MM.1S (cell line): ENCODE measurements at regions not wholly inside any gene's neighbourhood (a gene's known extent, or its start where the extent isn't known, plus 50 kb on each side); places are given as distances from the start of the nearest gene placed in this dataset.
"Not testable (repeated sequence)": the region's sequence is repeated elsewhere in the genome, so short reads cannot be mapped to it uniquely, and the experiment has no call there.

ENCODE experiments used
- DNase-seq: peaks from one replicate; pipeline ENCODE4 v3.0.0-alpha.2; 2015
- H2AFZ ChIP-seq: fragments of 300-600 bp; sonication (generic); 2 replicates; pipeline ENCODE4 v1.6.0; 2016; ENCODE audit warnings: antibody characterized with exemption, low read length
- H3F3A ChIP-seq: fragments of 300-600 bp; sonication (generic); 2 replicates; pipeline ENCODE4 v1.6.1; 2016; ENCODE audit warnings: mild to moderate bottlenecking, antibody characterized with exemption, low read length, moderate library complexity, mixed read lengths; ENCODE audit not compliant: insufficient read depth
- H3K27ac ChIP-seq: fragments of 300-600 bp; sonication (generic); 2 replicates; pipeline ENCODE4 v1.5.1; 2016; ENCODE audit warnings: mild to moderate bottlenecking, low read length
- H3K27me3 ChIP-seq: fragments of 300-600 bp; sonication (generic); replicated peaks from 2 replicates; pipeline ENCODE4 v1.6.0; 2016; ENCODE audit warnings: low read length; ENCODE audit not compliant: insufficient read depth
- H3K36me3 ChIP-seq: fragments of 300-600 bp; sonication (generic); replicated peaks from 2 replicates; pipeline ENCODE4 v1.6.1; 2016; ENCODE audit warnings: mild to moderate bottlenecking, low read length, mixed read lengths; ENCODE audit not compliant: insufficient read depth
- H3K4me1 ChIP-seq: fragments of 300-600 bp; sonication (generic); 2 replicates; pipeline ENCODE4 v1.6.1; 2016; ENCODE audit warnings: low read length, mixed read lengths
- H3K4me2 ChIP-seq: fragments of 300-600 bp; sonication (generic); 2 replicates; pipeline ENCODE4 v1.6.0; 2016; ENCODE audit warnings: low read depth, low read length
- H3K4me3 ChIP-seq: fragments of 300-600 bp; sonication (generic); 2 replicates; pipeline ENCODE4 v1.5.1; 2016; ENCODE audit warnings: low read length, mixed read lengths
- H3K79me2 ChIP-seq: fragments of 300-600 bp; sonication (generic); 2 replicates; pipeline ENCODE4 v1.6.1; 2016; ENCODE audit warnings: mixed run types, low read length, mixed read lengths
- H3K9ac ChIP-seq: fragments of 300-600 bp; sonication (generic); 2 replicates; pipeline ENCODE4 v1.6.1; 2016; ENCODE audit warnings: low read length, mixed read lengths
- H3K9me2 ChIP-seq: fragments of 300-600 bp; sonication (generic); replicated peaks from 2 replicates; pipeline ENCODE4 v1.6.1; 2016; ENCODE audit warnings: mild to moderate bottlenecking, low read length, mixed read lengths; ENCODE audit not compliant: insufficient read depth
- H3K9me3 ChIP-seq: fragments of 300-600 bp; sonication (generic); replicated peaks from 2 replicates; pipeline ENCODE4 v1.6.1; 2016; ENCODE audit warnings: mild to moderate bottlenecking, low read length, mixed read lengths; ENCODE audit not compliant: insufficient read depth
- H4K20me1 ChIP-seq: fragments of 300-600 bp; sonication (generic); 2 replicates; pipeline ENCODE4 v1.6.1; 2016; ENCODE audit warnings: mild to moderate bottlenecking, low read length, moderate library complexity, mixed read lengths; ENCODE audit not compliant: insufficient read depth
- EZH2 ChIP-seq: fragments of 300-600 bp; sonication (generic); optimal IDR thresholded peaks from 2 replicates; pipeline ENCODE3; 2017; ENCODE audit warnings: low read depth, mild to moderate bottlenecking, antibody characterized with exemption, low read length, mixed read lengths
- EZH2phosphoT487 ChIP-seq: fragments of 300-600 bp; sonication (generic); IDR thresholded peaks from 2 replicates; pipeline ENCODE4 v1.6.1; 2018; ENCODE audit warnings: antibody characterized with exemption, low read length
- TF ChIP-seq, protein P1 (sequence below): fragments of 300-600 bp; sonication (generic); IDR thresholded peaks from 2 replicates; pipeline ENCODE4 v1.5.1; 2016; ENCODE audit warnings: antibody characterized with exemption, low read length, mixed read lengths

GRCh38 chr11:37843603-37844002 lies 1245.6 kb upstream of the RAG2 start:
- no peak for DNase-seq
- Histone ChIP-seq H3K9me3 (no peaks in the 10 kb centered on the region), H3K36me3 (no peaks in the 10 kb centered on the region), H3K27ac (no peak overlapping the region), H4K20me1 (no peaks in the 10 kb centered on the region), H3K4me3 (no peak overlapping the region), H3K4me2 (no peak overlapping the region), H3K27me3 (no peaks in the 10 kb centered on the region), H3K9ac (no peak overlapping the region), H3K9me2 (no peaks in the 10 kb centered on the region), H3F3A (no peaks in the 10 kb centered on the region), H3K79me2 (no peaks in the 10 kb centered on the region), H3K4me1 (no peaks in the 10 kb centered on the region), H2AFZ (no peak overlapping the region)
- TF ChIP-seq EZH2: no peak
- TF ChIP-seq, protein P1, sequence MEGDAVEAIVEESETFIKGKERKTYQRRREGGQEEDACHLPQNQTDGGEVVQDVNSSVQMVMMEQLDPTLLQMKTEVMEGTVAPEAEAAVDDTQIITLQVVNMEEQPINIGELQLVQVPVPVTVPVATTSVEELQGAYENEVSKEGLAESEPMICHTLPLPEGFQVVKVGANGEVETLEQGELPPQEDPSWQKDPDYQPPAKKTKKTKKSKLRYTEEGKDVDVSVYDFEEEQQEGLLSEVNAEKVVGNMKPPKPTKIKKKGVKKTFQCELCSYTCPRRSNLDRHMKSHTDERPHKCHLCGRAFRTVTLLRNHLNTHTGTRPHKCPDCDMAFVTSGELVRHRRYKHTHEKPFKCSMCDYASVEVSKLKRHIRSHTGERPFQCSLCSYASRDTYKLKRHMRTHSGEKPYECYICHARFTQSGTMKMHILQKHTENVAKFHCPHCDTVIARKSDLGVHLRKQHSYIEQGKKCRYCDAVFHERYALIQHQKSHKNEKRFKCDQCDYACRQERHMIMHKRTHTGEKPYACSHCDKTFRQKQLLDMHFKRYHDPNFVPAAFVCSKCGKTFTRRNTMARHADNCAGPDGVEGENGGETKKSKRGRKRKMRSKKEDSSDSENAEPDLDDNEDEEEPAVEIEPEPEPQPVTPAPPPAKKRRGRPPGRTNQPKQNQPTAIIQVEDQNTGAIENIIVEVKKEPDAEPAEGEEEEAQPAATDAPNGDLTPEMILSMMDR: no peak
- TF ChIP-seq EZH2phosphoT487: no peak

- Histone ChIP-seq H3K79me2 (no peaks in the 10 kb centered on the region), H3K9me3 (no peaks in the 10 kb centered on the region), H3K4me3 (no peak overlapping the region), H3K36me3 (no peaks in the 10 kb centered on the region), H3K27me3 (no peaks in the 10 kb centered on the region), H2AFZ (no peak overlapping the region), H3F3A (no peaks in the 10 kb centered on the region), H3K9ac (no peak overlapping the region), H4K20me1 (no peaks in the 10 kb centered on the region), H3K27ac (no peak overlapping the region), H3K9me2 (no peaks in the 10 kb centered on the region), H3K4me2 (no peak overlapping the region), H3K4me1 (peaks cover 12% of the 10 kb centered on the region; the same call in 1 of the 2 replicates)
- DNase-seq: no peak
- no peak for TF ChIP-seq EZH2
- no peak for TF ChIP-seq EZH2phosphoT487
- TF ChIP-seq, protein P1: no peak
Observed at GRCh38 chr11:37841016-37841415, 1243.0 kb upstream of the RAG2 start.

DNA sequence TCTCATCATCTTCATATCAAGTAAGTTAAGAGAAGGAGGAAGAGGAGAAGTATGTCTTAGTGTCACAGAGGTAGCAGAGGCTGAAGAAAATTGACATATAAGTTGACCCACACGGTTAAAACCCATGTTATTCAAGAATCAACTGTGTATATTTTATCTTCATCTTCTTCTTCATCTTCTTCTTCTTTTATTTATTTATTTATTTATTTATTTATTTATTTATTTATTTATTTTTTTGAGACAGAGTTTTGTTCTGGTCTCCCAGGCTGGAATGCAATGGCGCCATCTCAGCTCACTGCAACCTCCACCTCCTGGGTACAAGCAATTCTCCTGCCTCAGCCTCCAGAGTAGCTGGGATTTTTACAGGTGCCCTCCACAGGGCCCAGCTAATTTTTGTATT lies 1242.3 kb upstream of the RAG2 start:
- not testable (repeated sequence) for H3K4me3 ChIP-seq, H4K20me1 ChIP-seq, H3K27ac ChIP-seq, H3K9ac ChIP-seq, H3F3A ChIP-seq, H3K79me2 ChIP-seq, H3K27me3 ChIP-seq, H3K36me3 ChIP-seq, H3K4me2 ChIP-seq, H3K9me3 ChIP-seq, H3K9me2 ChIP-seq, H2AFZ ChIP-seq, DNase-seq
- peaks cover 12% of the 10 kb centered on the region; the same call in 1 of the 2 replicates for H3K4me1 ChIP-seq

DNA sequence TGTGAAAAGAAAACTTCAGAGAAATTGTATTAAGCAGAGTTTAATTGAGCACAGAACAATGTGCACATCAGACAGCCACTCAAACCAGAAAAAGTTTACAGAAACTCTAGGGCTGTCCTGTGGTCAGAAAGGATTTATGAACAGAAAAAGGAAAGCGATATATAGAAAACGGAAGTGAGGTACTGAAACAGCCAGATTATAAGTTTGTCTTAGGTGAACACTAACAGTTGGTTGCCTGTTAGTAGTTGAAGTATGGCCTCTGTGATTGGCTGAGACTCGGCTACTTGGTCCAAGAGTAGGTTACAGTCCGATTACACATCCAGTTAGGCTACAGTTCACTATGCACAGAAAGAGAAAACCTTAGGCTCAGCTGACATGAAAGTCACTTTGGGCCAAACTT lies 1232.5 kb upstream of the RAG2 start:
- peaks cover 14% of the 10 kb centered on the region for H3K4me1 ChIP-seq
- DNase-seq: peak; percentile 88
- no peak overlapping the region for H3K9ac ChIP-seq
- H3K9me2 ChIP-seq: no peaks in the 10 kb centered on the region
- H3K9me3 ChIP-seq: no peaks in the 10 kb centered on the region
- peak overlapping the region; percentile 44 for H3K4me2 ChIP-seq
- H2AFZ ChIP-seq: peak overlapping the region; percentile 25; the same call in 1 of the 2 replicates
- TF ChIP-seq EZH2phosphoT487: no peak
- TF ChIP-seq EZH2: no peak
- TF ChIP-seq, protein P1: no peak
- peak overlapping the region; percentile 30; the same call in 1 of the 2 replicates for H3K27ac ChIP-seq
- no peaks in the 10 kb centered on the region for H3K79me2 ChIP-seq
- peaks cover 4% of the 10 kb centered on the region for H3F3A ChIP-seq
- H3K27me3 ChIP-seq: no peaks in the 10 kb centered on the region
- H4K20me1 ChIP-seq: no peaks in the 10 kb centered on the region
- peak overlapping the region; percentile 3; the same call in 1 of the 2 replicates for H3K4me3 ChIP-seq
- H3K36me3 ChIP-seq: no peaks in the 10 kb centered on the region
